OCI-LY7 (cell line): ENCODE measurements at regions not wholly inside any gene's neighbourhood (a gene's known extent, or its start where the extent isn't known, plus 50 kb on each side); places are given as distances from the start of the nearest gene placed in this dataset.

Source experiments
- BruUV-seq: library from RNA; stranded (reverse); fragments of 400-500 nt; replicated peaks from 2 replicates; lab custom pipeline; 2021; lab: Mats Ljungman, UMichigan
- CTCF ChIA-PET: fragments of 300-600 bp; sonication (Branson Sonifier 250); formaldehyde crosslinking; loops from one replicate; lab custom pipeline; 2022; ENCODE audit warnings: antibody characterized with exemption; ENCODE audit not compliant: unreplicated experiment; lab: Charles Lee
- POLR2A ChIA-PET: fragments of 300-600 bp; sonication (Branson Sonifier 250); formaldehyde crosslinking; loops from one replicate; lab custom pipeline; 2022; ENCODE audit warnings: antibody characterized with exemption; lab: Charles Lee
- DNase-seq: peaks from one replicate; pipeline ENCODE4 v3.0.0-alpha.2; 2015; ENCODE audit warnings: low spot score
- H2AFZ ChIP-seq: fragments of 200-600 bp; sonication (generic), shearing (Covaris generic); 2 replicates; pipeline ENCODE4 v1.6.1; 2014; ENCODE audit warnings: mild to moderate bottlenecking, antibody characterized with exemption, low read length, moderate library complexity
- H3K27ac ChIP-seq: fragments of 200-600 bp; sonication (generic); 2 replicates; pipeline ENCODE4 v1.5.1; 2014; ENCODE audit warnings: mixed run types, low read depth, mild to moderate bottlenecking, moderate library complexity, low read length, inconsistent platforms; ENCODE audit not compliant: poor library complexity, severe bottlenecking
- H3K36me3 ChIP-seq: fragments of 200-600 bp; sonication (generic); 2 replicates; pipeline ENCODE4 v1.6.1; 2014; ENCODE audit warnings: mild to moderate bottlenecking, antibody characterized with exemption, low read length, moderate library complexity, mixed read lengths; ENCODE audit not compliant: insufficient read depth
- H3K4me1 ChIP-seq: fragments of 200-600 bp; sonication (generic); 2 replicates; pipeline ENCODE4 v1.5.1; 2014; ENCODE audit warnings: mild to moderate bottlenecking, low read length; ENCODE audit not compliant: insufficient read depth, poor library complexity, severe bottlenecking
- H3K4me2 ChIP-seq: fragments of 200-600 bp; sonication (generic); 2 replicates; pipeline ENCODE4 v1.6.1; 2014; ENCODE audit warnings: mild to moderate bottlenecking, low read length
- H3K4me3 ChIP-seq: fragments of 200-600 bp; sonication (generic); 2 replicates; pipeline ENCODE4 v1.5.1; 2014; ENCODE audit warnings: mild to moderate bottlenecking, low read depth, low read length; ENCODE audit not compliant: poor library complexity, severe bottlenecking
- H3K79me2 ChIP-seq: fragments of 200-600 bp; sonication (generic); 2 replicates; pipeline ENCODE4 v1.6.1; 2016; ENCODE audit warnings: low read depth, mild to moderate bottlenecking, low read length, moderate library complexity, mixed read lengths; ENCODE audit not compliant: insufficient read depth
- H3K9me2 ChIP-seq: fragments of 200-600 bp; sonication (generic); 2 replicates; pipeline ENCODE4 v1.6.1; 2016; ENCODE audit warnings: mild to moderate bottlenecking, low read length, mixed read lengths; ENCODE audit not compliant: insufficient read depth
- H3K9me3 ChIP-seq: fragments of 200-600 bp; sonication (generic); 2 replicates; pipeline ENCODE4 v1.6.1; 2014; ENCODE audit warnings: mild to moderate bottlenecking, mixed run types, low read length, mixed read lengths
- H4K20me1 ChIP-seq: fragments of 200-600 bp; sonication (generic); 2 replicates; pipeline ENCODE4 v1.6.1; 2014; ENCODE audit warnings: mild to moderate bottlenecking, antibody characterized with exemption, low read length, moderate library complexity, mixed read lengths; ENCODE audit not compliant: insufficient read depth
- CTCF ChIP-seq: fragments of 200-600 bp; sonication (generic); conservative IDR thresholded peaks from 2 replicates; pipeline ENCODE4 v1.5.1; 2014; ENCODE audit warnings: mild to moderate bottlenecking, antibody characterized with exemption, low read length, moderate library complexity, mixed read lengths
- EZH2phosphoT487 ChIP-seq: fragments of 200-600 bp; sonication (generic); IDR thresholded peaks from 2 replicates; pipeline ENCODE4 v1.6.1; 2018; ENCODE audit warnings: low read depth, borderline replicate concordance, mild to moderate bottlenecking, mixed run types, antibody characterized with exemption, low read length, moderate library complexity, mixed read lengths
- intact Hi-C: fragments of 100-400 bp; cut with micrococcal nuclease; formaldehyde crosslinking; loops from one replicate; pipeline ENCODE4 v1.10.0; 2022; ENCODE audit not compliant: unreplicated experiment

- CTCF ChIA-PET, result no interaction called here
- H3K9me2 ChIP-seq, result no peaks in the 10 kb centered on the region
These were observed 84.6 kb upstream of the PLEKHA5 start for GRCh38 chr12:19044891-19045290.

GRCh38 chr12:19045426-19045825, 84.1 kb upstream of the PLEKHA5 start:
- H2AFZ ChIP-seq, result no peak overlapping the region
- H3K4me2 ChIP-seq, result no peak overlapping the region
- H3K9me2 ChIP-seq, result no peaks in the 10 kb centered on the region
- H3K27ac ChIP-seq, result no peak overlapping the region
- TF ChIP-seq EZH2phosphoT487, result no peak
- no peaks in the 10 kb centered on the region for H3K9me3 ChIP-seq
- CTCF ChIA-PET, result no interaction called here
- no peak for DNase-seq
- no peaks in the 10 kb centered on the region for H3K4me1 ChIP-seq
- POLR2A ChIA-PET, result no interaction called here
- no TSS peak for BruUV-seq
- no peaks in the 10 kb centered on the region for H3K79me2 ChIP-seq
- H3K36me3 ChIP-seq, result no peaks in the 10 kb centered on the region
- no peak overlapping the region for H3K4me3 ChIP-seq
- intact Hi-C loops, result no loop called here
- H4K20me1 ChIP-seq, result no peaks in the 10 kb centered on the region

More at GRCh38 chr12:19044891-19045290, 84.6 kb upstream of the PLEKHA5 start:
- no TSS peak for BruUV-seq
- no peak overlapping the region for H3K27ac ChIP-seq
- no peaks in the 10 kb centered on the region for H3K4me1 ChIP-seq
- H3K36me3 ChIP-seq, result no peaks in the 10 kb centered on the region
- intact Hi-C loops, result no loop called here
- H3K79me2 ChIP-seq, result no peaks in the 10 kb centered on the region
- no peak for TF ChIP-seq EZH2phosphoT487
- no peak for TF ChIP-seq CTCF
- no peak for DNase-seq
- no peaks in the 10 kb centered on the region for H3K9me3 ChIP-seq
- H3K4me2 ChIP-seq, result no peak overlapping the region
- H4K20me1 ChIP-seq, result no peaks in the 10 kb centered on the region
- H3K4me3 ChIP-seq, result no peak overlapping the region
- POLR2A ChIA-PET, result no interaction called here
- H2AFZ ChIP-seq, result no peak overlapping the region

- Histone ChIP-seq H2AFZ (no peak overlapping the region), H3K36me3 (no peaks in the 10 kb centered on the region), H3K9me2 (no peaks in the 10 kb centered on the region), H3K4me3 (no peak overlapping the region), H3K27ac (no peak overlapping the region), H3K4me1 (no peaks in the 10 kb centered on the region), H4K20me1 (no peaks in the 10 kb centered on the region), H3K9me3 (no peaks in the 10 kb centered on the region), H3K4me2 (no peak overlapping the region), H3K79me2 (no peaks in the 10 kb centered on the region)
- no TSS peak for BruUV-seq
- no peak for TF ChIP-seq CTCF
- TF ChIP-seq EZH2phosphoT487, result no peak
- intact Hi-C loops, result no loop called here
- CTCF ChIA-PET, result no interaction called here
- no peak for DNase-seq
- POLR2A ChIA-PET, result no interaction called here
These were observed 80.6 kb upstream of the PLEKHA5 start for GRCh38 chr12:19048943-19049342.
